ENCODE measurements at regions not wholly inside any gene's neighbourhood (a gene's known extent, or its start where the extent isn't known, plus 50 kb on each side); places are given as distances from the start of the nearest gene placed in this dataset.

GRCh38 chr4:13126976-13127910 is 356.9 kb downstream of the RAB28 start:
- DNase-seq: no peak

- no peak for DNase-seq
Observed at GRCh38 chr4:13118633-13119032, 365.5 kb downstream of the RAB28 start.

GRCh38 chr4:13117185-13117584 is 367.0 kb downstream of the RAB28 start:
- DNase-seq: no peak

GRCh38 chr4:13112030-13112429 is 372.1 kb downstream of the RAB28 start:
- DNase-seq: no peak

GRCh38 chr4:13109536-13109935 is 374.6 kb downstream of the RAB28 start:
- no peak for DNase-seq

GRCh38 chr4:13108096-13108495 is 376.0 kb downstream of the RAB28 start:
- DNase-seq: no peak

GRCh38 chr4:13103382-13104015 is 380.6 kb downstream of the RAB28 start:
- DNase-seq: no peak

- DNase-seq: no peak
Observed at GRCh38 chr4:13102092-13102742, 381.9 kb downstream of the RAB28 start.

- no peak for DNase-seq
Observed at GRCh38 chr4:13097971-13098370, 386.2 kb downstream of the RAB28 start.

- DNase-seq: no peak
Observed at GRCh38 chr4:13095722-13096121, 388.4 kb downstream of the RAB28 start.

GRCh38 chr4:13093170-13093569 is 391.0 kb downstream of the RAB28 start:
- DNase-seq: no peak

GRCh38 chr4:13092702-13093101 is 391.4 kb downstream of the RAB28 start:
- DNase-seq: no peak

GRCh38 chr4:13089659-13089998 is 394.5 kb downstream of the RAB28 start:
- DNase-seq: no peak

- DNase-seq: no peak
Observed at GRCh38 chr4:13088726-13089658, 395.1 kb downstream of the RAB28 start.

GRCh38 chr4:13087041-13087440 is 397.1 kb downstream of the RAB28 start:
- no peak for DNase-seq

GRCh38 chr4:13084210-13084609 is 399.9 kb downstream of the RAB28 start:
- DNase-seq: no peak

- DNase-seq: no peak
Observed at GRCh38 chr4:13081830-13082229, 402.3 kb downstream of the RAB28 start.

- DNase-seq: no peak
Observed at GRCh38 chr4:13067077-13067476, 417.1 kb downstream of the RAB28 start.

- DNase-seq: no peak
Observed at GRCh38 chr4:13059019-13059418, 425.1 kb downstream of the RAB28 start.

GRCh38 chr4:13056630-13057189 is 427.4 kb downstream of the RAB28 start:
- DNase-seq: no peak

GRCh38 chr4:13054420-13054970 is 429.6 kb downstream of the RAB28 start:
- DNase-seq: no peak

GRCh38 chr4:13047591-13047990 is 436.5 kb downstream of the RAB28 start:
- no peak for DNase-seq

Measured in hematopoietic multipotent progenitor cell treated with erythropoietin and hydrocortisone succinate and interleukin-3 and kit ligand, for 6 days (in vitro differentiated cells).